GM18517 (cell line): ENCODE measurements at regions not wholly inside any gene's neighbourhood (a gene's known extent, or its start where the extent isn't known, plus 50 kb on each side); places are given as distances from the start of the nearest gene placed in this dataset.

Experiments
- ATAC-seq: cut with Tn5 transposase; IDR thresholded peaks from one replicate; pipeline ENCODE4 v1.9.1; 2021; ENCODE audit warnings: mild to moderate bottlenecking, moderate library complexity; ENCODE audit not compliant: unreplicated experiment

- ATAC-seq, result no peak
These were observed 695.1 kb downstream of the TNS3 start for GRCh38 chr7:46886669-46887374.

- ATAC-seq, result no peak
These were observed 696.7 kb downstream of the TNS3 start for GRCh38 chr7:46885167-46885566.

GRCh38 chr7:46881507-46882127 lies 700.3 kb downstream of the TNS3 start:
- ATAC-seq, result no peak

GRCh38 chr7:46880508-46881196 lies 701.3 kb downstream of the TNS3 start:
- ATAC-seq, result no peak

- ATAC-seq, result no peak
These were observed 702.1 kb downstream of the TNS3 start for GRCh38 chr7:46879783-46880182.

GRCh38 chr7:46871516-46871915 lies 710.4 kb downstream of the TNS3 start:
- no peak for ATAC-seq

GRCh38 chr7:46864716-46865115 lies 717.2 kb downstream of the TNS3 start:
- no peak for ATAC-seq

GRCh38 chr7:46859963-46860475 lies 721.9 kb downstream of the TNS3 start:
- no peak for ATAC-seq

- no peak for ATAC-seq
These were observed 726.1 kb downstream of the TNS3 start for GRCh38 chr7:46855851-46856250.

- ATAC-seq, result no peak
These were observed 726.9 kb downstream of the TNS3 start for GRCh38 chr7:46854958-46855473.

- no peak for ATAC-seq
These were observed 728.5 kb downstream of the TNS3 start for GRCh38 chr7:46853451-46853850.

- no peak for ATAC-seq
These were observed 729.1 kb downstream of the TNS3 start for GRCh38 chr7:46852795-46853194.

GRCh38 chr7:46850563-46851330 lies 731.2 kb downstream of the TNS3 start:
- no peak for ATAC-seq

- ATAC-seq, result no peak
These were observed 733.0 kb downstream of the TNS3 start for GRCh38 chr7:46848944-46849343.

- no peak for ATAC-seq
These were observed 733.6 kb downstream of the TNS3 start for GRCh38 chr7:46848311-46848710.

- ATAC-seq, result no peak
These were observed 734.8 kb downstream of the TNS3 start for GRCh38 chr7:46847126-46847525.

- ATAC-seq, result no peak
These were observed 737.4 kb downstream of the TNS3 start for GRCh38 chr7:46844486-46844885.

GRCh38 chr7:46841248-46841647 lies 740.7 kb downstream of the TNS3 start:
- no peak for ATAC-seq

GRCh38 chr7:46839651-46840050 lies 742.3 kb downstream of the TNS3 start:
- ATAC-seq, result no peak

GRCh38 chr7:46838463-46838862 lies 743.4 kb downstream of the TNS3 start:
- no peak for ATAC-seq

GRCh38 chr7:46835556-46835955 lies 746.4 kb downstream of the TNS3 start:
- ATAC-seq, result no peak
